ENCODE measurements at regions not wholly inside any gene's neighbourhood (a gene's known extent, or its start where the extent isn't known, plus 50 kb on each side); places are given as distances from the start of the nearest gene placed in this dataset.

- DNase-seq (ENCODE audit: low read depth): no peak
These were observed 866.6 kb downstream of the SLC4A3 start for GRCh38 chr2:220493871-220494525.

GRCh38 chr2:220496513-220496912 is 869.1 kb downstream of the SLC4A3 start:
- DNase-seq (ENCODE audit: low read depth): no peak

GRCh38 chr2:220499225-220499624 is 871.8 kb downstream of the SLC4A3 start:
- no peak for DNase-seq (ENCODE audit: low read depth)

GRCh38 chr2:220502539-220502938 is 875.1 kb downstream of the SLC4A3 start:
- DNase-seq (ENCODE audit: low read depth): no peak

GRCh38 chr2:220503431-220503830 is 876.0 kb downstream of the SLC4A3 start:
- DNase-seq (ENCODE audit: low read depth): no peak

- no peak for DNase-seq (ENCODE audit: low read depth)
These were observed 877.6 kb downstream of the SLC4A3 start for GRCh38 chr2:220504938-220505503.

- DNase-seq (ENCODE audit: low read depth): no peak
These were observed 879.0 kb downstream of the SLC4A3 start for GRCh38 chr2:220506466-220506865.

- no peak for DNase-seq (ENCODE audit: low read depth)
These were observed 881.8 kb downstream of the SLC4A3 start for GRCh38 chr2:220509096-220509757.

- DNase-seq (ENCODE audit: low read depth): no peak
These were observed 882.5 kb downstream of the SLC4A3 start for GRCh38 chr2:220509966-220510365.

- DNase-seq (ENCODE audit: low read depth): no peak
These were observed 883.2 kb downstream of the SLC4A3 start for GRCh38 chr2:220510668-220511067.

- no peak for DNase-seq (ENCODE audit: low read depth)
These were observed 885.0 kb downstream of the SLC4A3 start for GRCh38 chr2:220512419-220512818.

GRCh38 chr2:220513573-220514288 is 886.3 kb downstream of the SLC4A3 start:
- DNase-seq (ENCODE audit: low read depth): no peak

GRCh38 chr2:220521551-220521950 is 894.1 kb downstream of the SLC4A3 start:
- DNase-seq (ENCODE audit: low read depth): no peak

GRCh38 chr2:220528180-220528675 is 900.8 kb downstream of the SLC4A3 start:
- DNase-seq (ENCODE audit: low read depth): no peak

- no peak for DNase-seq (ENCODE audit: low read depth)
These were observed 903.8 kb downstream of the SLC4A3 start for GRCh38 chr2:220531216-220531615.

GRCh38 chr2:220533485-220533884 is 906.1 kb downstream of the SLC4A3 start:
- no peak for DNase-seq (ENCODE audit: low read depth)

GRCh38 chr2:220539481-220539880 is 912.1 kb downstream of the SLC4A3 start:
- DNase-seq (ENCODE audit: low read depth): no peak

GRCh38 chr2:220544049-220544448 is 916.6 kb downstream of the SLC4A3 start:
- no peak for DNase-seq (ENCODE audit: low read depth)

GRCh38 chr2:220550995-220551700 is 923.7 kb downstream of the SLC4A3 start:
- no peak for DNase-seq (ENCODE audit: low read depth)

- no peak for DNase-seq (ENCODE audit: low read depth)
These were observed 925.5 kb downstream of the SLC4A3 start for GRCh38 chr2:220552790-220553535.

- no peak for DNase-seq (ENCODE audit: low read depth)
These were observed 928.7 kb downstream of the SLC4A3 start for GRCh38 chr2:220555961-220556630.

Data from stimulated activated CD8-positive, alpha-beta memory T cell treated with anti-CD3 and anti-CD28 coated beads, Interleukin-12 subunit alpha, Interleukin-12 subunit beta, amount 100 ng/mL, for 1 hour (primary cell).